ENCODE measurements at regions not wholly inside any gene's neighbourhood (a gene's known extent, or its start where the extent isn't known, plus 50 kb on each side); places are given as distances from the start of the nearest gene placed in this dataset.

DNA sequence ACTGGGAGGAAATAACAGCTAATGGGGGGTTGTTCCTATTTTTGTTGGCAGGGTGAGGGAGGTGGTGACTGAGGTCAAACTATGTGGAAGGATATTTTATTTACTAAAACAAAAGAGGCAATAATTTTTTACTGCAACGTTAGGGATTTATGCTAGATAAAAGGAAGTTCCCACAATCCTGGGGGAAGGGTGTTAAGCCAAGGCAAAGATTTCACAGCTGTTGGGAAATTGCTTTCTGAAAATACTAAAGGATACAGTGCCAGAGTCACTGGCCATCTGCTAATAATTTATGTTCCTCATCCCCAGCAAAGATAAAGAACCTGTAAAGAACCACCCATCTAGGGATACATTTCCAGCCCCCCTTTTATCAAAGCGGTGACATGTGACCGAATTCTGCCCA, 756.0 kb upstream of the RBFOX1 start:
- no peak for DNase-seq (ENCODE audit: low spot score)

DNA sequence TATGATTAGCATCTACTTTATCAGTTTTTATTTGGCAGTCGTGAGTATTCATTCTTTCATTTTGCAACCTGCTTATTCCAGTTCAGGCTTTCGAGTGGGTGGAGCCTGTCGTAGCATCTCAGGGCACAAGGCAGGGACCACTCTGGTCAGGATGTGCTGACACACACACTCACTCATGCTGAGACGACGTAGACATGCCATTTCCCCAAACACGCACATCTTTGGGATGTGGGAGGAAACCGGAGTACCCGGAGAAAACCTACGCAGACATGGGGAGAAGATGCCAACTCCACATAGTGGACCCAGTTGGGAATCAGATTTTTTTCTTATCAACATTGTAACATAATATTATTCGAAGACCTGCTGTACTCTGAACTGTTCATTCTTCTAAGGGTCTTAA, 756.5 kb upstream of the RBFOX1 start:
- DNase-seq (ENCODE audit: low spot score), result no peak

DNA sequence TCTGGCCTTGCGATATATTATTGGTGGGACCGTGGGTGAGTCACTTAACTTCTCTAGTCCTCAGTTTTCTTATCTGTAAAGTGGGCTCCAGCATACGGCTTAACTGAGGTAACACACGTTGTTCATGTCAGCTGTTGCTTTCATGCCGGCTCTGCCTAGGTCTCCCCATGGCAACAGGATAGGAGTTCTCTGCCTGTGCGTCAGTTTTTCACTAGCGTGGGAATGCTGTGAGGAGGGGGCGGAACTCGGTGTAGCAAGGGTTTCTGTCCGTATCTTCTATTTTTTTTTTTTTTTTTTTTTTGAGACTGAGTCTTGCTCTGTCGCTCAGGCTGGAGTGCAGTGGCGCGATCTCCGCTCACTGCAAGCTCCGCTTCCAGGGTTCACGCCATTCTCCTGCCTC, 758.5 kb upstream of the RBFOX1 start:
- no peak for DNase-seq (ENCODE audit: low spot score)

DNA sequence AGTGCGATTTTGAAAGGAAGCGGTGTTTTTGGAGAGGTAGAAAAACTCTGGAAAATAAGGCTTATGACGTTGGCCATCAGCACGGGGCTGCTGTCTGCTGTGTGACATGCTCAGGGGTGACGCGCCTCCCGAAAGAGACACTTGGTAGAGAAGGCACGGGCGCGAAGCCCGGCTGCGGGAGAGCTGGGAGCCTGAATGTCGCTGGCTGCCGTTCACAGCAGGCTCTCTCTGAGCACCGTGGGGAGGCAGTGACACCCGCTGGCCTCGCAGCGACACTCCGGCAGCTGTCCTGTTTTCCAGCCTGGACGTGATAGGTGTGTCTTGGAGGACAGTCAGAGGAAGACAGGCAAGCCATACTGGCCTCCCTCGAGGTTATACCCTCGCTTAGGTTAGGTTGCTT, 759.1 kb upstream of the RBFOX1 start:
- DNase-seq (ENCODE audit: low spot score), result peak; percentile 63

DNA sequence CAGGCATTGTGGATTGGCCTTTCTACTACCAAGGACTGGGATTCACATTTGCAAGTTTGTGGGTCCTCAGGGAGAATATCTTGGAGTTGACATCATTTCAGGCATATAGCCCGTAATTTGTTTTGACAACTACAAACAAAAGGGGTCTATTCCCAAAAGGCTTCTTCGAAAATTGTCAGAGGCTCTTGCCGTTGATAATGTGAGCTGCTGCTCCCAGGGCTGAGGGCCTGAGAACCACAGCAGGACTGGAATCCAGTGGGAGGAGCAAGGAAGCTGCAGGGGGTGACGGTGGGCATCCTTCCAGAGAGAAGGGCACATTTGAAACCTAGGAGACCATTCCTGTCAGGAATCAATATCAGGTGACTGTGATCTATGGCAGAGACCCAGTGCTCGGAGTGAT, 761.6 kb upstream of the RBFOX1 start:
- DNase-seq (ENCODE audit: low spot score), result no peak

DNA sequence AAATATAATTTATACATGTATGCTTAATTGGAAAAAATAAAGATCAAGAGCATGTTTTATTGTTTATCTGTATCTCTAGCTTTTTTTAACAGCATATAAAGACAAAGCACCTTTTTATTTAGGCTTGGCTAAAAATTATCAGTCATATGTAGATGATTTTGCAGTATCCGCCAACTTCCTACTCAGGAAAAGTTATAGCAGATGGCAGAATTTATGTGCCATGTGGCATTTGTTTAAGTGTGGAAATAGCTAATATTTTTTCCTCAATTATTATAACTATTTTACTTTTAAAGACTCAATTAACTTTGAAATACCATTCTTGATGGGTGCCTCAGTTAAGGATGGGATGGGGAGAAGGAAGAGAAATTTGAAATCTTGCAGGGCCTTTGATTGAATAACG, 762.1 kb upstream of the RBFOX1 start:
- no peak for DNase-seq (ENCODE audit: low spot score)

DNA sequence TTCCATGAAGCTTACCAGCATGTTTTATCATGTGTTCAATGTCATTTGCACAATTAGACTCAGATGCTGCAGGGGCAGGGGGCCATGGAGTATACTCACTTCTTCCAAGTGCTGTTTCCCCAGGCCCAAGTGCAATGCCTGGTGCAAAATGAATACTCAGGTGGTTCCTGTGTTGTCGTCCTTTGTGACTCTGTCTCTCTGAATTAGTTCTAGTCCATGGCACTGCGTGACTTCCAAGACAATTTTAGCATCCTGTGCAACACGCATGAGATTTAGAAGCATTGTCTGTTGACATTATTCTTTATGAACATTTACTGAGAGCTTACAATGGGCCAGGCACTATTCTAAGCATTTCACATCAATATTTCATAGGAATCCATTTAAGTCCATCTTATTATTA, 769.7 kb upstream of the RBFOX1 start:
- no peak for DNase-seq (ENCODE audit: low spot score)

DNA sequence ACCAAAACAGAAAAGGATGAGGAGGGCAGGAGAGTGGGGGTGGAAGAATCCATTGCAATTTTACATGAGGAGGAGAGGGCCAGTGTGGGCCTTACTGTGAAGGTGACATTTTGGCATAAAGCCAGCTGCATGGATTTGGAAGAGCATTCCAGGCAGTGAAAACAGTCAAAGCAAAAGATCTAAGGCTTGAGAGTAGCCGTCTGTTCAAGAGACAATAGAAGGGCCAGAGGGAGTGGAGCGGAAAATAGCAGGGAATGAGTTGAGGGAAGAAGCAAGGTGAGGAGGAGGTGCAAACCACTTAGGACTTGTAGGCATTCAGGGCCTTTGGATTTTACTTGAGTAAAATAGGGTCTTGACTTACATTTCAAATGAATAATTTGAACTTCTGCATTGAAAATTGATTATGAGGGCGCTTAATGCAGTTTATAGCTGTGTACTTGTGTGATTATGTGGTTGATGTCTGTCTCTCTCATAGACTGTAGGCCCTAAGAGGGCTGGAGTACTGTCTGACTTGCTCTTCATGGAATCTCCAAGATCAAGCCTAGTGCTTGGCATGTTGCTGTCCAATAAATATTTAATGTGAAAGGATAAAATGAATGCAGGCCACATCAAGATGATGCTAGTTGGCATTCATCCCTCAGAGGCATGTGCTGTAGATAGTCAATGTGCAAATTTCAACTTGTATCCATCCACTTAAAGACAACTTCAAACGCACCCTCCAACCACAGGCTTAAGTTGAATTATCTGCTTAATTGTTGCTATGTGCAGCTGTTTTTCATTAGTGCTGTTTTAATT, 772.1 kb upstream of the RBFOX1 start:
- no peak for DNase-seq (ENCODE audit: low spot score)

DNA sequence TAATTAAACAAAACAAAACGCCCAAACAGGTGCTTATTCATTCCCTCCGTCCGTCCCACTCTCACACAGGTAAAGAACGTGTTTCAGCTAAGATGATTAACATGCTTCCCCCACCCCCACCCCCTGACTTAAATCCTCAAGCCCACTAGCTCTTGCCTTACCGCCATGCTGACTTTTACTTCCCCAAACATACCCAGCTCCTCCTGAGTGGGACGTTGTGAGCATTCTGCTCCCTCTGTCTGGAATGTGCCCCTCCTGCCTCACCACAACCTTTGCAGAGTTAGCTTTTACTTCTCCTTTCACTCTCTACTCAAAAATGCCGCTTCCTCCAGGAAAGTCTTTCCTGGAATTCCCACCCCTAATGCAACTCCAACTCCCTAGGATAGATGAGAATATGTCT, 774.0 kb upstream of the RBFOX1 start:
- DNase-seq (ENCODE audit: low spot score), result no peak

DNA sequence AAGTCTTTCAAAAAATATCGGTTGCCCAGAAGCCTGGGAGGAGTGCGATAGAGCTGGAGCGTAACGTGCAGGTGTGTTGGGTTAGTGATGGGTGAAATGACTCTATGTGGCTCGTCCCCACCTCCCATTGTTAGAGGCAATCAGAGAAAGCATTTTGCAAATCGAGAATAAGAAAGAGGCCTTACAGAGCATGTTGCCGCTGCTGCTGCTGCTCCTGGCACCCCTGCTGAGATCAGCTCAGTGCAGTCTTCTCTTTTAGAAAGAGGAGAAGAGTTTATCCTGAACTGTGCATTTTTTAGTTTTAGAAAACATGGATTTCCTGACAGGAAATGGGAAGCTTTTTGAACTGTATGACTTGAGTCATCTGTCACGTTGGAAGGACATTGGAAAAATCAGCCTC, 774.5 kb upstream of the RBFOX1 start:
- DNase-seq (ENCODE audit: low spot score), result no peak

DNA sequence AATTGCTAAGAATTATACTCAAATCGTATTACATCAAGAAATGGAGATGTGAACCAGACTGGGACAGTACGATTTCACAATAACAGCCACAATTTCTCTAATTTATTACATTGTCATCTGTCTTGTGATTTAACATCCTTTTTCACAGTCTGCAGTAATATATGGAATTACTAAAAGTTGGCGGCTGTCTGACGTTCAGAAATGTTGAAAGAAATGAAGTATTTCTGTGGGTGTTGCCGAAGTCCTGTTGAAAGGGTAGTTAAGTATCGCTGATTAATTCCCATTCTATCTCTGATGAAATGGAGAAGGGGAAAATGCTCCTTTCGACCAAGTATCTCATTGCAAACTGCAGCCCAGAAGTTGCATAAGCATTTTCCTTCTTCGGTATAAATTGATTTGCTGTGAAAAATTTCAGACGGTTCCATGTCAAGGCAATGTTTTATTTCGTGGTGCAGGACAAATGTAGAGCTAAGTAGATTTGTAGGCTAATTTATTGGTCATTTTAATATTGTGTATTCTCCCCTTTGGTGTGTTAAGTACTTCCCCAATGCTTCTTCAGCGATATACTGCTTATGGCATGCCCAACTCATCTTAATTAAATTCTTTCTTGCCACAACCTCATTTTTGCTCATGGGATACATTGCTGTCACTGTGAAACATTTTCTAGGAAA, 775.2 kb upstream of the RBFOX1 start:
- no peak for DNase-seq (ENCODE audit: low spot score)

DNA sequence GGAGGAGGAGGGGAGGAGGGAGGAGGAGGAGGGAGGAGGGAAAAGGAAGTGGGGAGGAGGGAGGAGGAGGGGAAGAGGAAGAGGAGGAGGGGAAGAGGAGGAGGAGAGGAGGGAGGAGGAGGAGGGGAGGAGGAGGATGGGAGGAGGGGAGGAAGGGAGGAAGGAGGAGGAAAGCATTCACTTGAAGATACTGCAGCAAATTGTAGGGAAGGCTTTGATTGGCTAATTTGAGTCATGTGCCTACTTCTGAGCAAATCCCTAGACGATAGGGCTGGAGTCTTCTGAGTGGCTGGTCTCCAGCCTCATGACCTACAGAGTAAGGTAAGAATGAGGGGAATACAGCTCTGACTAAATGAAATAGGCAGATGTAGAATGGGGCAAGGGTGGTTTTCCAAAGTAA, 783.2 kb upstream of the RBFOX1 start:
- DNase-seq (ENCODE audit: low spot score), result no peak

DNA sequence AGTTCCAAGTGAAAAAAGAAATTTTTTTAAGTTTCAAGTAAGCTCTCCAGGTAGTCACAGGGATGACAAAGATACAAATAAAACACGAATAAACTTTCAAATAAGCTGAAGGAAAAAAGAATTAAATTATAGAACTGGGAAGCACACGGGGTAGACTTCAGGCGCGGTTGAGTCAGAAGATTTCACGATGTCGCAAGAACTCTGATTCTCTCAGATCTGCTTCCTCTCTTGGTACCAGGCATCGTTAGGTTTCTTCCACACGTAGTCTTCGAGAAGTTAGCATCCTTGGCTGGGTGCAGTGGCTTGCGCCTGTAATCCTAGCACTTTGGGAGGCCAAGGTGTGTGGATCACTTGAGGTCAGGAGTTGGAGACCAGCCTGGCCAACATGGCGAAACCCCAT, 784.1 kb upstream of the RBFOX1 start:
- no peak for DNase-seq (ENCODE audit: low spot score)

DNA sequence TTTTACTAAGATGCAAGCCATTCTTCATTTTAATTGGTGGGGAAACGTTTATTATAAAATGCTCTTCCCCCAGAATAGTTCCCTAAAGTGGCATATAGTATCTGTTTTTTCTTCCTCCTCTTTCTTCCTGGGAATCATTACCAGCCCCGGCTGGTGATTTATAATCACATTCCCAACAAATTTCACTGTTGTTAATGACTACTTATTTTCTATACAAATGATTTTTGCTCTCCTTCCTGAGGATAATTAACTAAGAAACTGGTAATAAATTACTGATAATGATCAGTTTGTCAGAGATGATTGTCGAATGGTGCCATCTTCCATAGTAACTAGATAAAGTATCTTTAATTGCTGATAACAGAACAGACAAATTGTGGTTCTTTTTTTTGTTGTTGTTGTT, 785.5 kb upstream of the RBFOX1 start:
- DNase-seq (ENCODE audit: low spot score), result no peak

DNA sequence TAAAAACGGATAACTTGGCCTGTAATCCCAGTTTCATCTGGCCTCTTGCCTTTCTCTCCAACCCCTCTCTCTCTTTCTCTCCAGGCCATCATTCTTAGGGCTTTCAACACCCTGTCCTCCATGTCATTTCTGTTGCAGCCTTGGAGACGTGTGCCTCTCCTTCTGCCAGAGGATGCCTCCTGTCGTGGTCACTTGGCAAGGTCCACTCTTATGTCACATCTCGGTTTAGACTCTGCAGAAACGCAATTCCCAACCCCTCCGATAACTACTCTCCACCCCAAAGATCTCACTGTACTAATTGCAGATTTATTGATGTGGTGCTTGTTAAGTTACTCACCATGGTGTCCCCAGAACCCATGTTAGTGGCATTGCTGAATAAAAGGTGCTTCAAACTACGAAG, 787.3 kb upstream of the RBFOX1 start:
- DNase-seq (ENCODE audit: low spot score), result no peak

DNA sequence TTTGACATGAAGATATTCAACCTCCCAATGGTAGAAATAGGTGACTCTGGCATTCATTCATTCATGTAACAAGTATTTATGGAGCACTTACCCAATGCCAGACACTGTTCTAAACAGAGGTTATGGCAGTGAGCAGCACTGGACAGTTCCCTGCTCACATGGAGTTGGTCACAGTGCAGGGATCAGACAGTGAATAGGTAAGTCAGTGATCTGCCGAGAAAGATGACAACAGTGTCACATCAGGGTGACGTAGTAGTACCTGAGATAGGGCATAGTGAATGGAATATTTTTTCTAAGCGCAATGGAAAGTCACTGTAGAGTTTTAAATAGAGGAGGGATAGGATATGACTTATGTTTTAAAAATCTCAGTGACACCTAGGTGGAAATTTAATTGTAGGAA, 791.4 kb upstream of the RBFOX1 start:
- DNase-seq (ENCODE audit: low spot score), result no peak

DNA sequence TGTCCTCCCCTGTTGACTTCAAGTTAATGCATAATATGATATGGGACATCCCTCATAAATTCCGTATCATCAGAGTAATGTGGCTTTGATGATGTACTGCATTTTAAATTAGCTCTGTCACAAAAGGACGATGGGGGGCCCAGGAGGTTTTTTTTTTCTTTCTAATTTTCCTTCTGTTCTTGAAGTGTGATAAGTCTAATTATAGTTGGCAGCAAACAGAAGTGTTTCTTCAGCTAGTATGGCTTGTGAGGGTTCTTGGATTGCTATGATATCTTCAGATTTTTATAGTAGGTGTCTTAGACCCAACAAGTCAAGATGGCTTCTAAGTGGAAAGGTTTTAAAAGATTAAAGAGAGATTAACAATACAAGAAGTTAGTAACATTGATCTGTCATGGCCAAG, 796.2 kb upstream of the RBFOX1 start:
- no peak for DNase-seq (ENCODE audit: low spot score)

DNA sequence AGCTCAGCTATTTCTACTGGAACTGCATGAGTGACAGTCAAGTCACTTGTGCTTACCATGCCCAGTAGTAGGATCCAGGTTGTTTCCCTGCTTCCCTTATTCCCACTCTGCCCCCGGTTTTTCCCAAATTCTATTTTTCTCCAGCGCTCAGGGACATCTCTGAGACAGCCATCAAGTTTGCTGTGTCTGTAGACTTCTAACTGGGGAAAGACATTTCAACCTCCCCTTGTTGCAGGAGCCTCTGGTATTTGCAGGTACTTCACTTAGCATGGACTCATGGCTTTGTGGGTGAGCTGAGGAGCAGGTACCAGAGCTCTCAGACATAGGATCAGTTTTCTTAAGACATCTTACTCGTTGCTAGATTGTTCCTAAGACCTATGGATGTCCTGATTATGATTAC, 801.6 kb upstream of the RBFOX1 start:
- DNase-seq (ENCODE audit: low spot score), result no peak

DNA sequence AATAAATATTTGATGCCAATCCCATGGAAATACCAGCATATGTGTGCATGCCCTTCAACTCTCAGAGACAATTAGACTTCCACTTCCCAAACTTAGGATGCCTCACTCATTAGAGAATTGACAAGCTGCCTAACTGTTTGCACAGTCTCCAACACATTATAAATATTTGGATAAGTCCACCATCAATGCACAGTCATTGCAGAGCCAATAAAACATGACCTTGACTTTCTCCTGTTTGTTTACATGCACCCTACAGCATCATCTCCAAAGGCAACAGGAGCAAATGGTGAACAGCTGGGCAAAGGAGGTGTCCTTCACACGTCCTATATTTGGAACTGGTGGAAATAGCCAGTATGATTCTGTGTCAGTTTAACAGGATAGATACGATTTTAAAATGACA, 804.4 kb upstream of the RBFOX1 start:
- DNase-seq (ENCODE audit: low spot score), result no peak

DNA sequence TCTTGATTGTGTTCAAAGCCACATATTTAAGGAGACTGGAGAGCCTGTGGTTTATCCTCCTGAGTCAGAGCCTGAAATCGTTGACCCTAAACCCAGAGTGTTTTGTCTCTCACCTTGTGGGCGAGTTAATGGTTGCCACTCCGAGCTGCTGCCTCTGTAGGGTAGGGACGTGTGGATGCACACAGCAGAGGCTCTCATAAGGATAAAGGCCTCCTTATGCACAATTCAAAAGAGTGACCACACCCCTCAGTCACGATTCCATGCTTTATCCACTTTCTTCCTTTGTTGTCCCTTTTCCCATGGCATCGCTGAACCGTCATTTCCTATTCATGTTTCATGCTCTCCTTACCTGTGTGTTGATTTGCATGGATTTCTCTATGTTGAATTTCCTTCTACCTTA, 805.0 kb upstream of the RBFOX1 start:
- no peak for DNase-seq (ENCODE audit: low spot score)

DNA sequence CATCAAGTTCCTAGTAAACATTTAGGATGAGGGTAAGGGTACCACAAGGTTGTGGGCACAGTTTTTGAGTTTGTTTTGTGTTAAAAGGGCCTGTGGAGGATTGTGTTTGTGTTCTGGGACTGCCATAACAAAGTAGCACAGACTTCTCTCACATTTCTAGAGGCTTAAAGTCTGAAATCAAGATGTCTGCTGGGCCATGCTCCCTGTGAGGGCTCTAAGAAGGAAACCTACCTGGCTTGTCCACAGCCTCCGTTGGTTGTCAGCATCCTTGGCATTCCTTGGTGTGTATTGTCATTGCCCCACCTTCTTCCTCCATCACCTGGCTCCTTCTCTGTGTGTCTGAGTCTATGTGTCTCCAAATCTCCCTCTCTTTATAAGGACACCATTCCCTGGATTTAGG, 808.1 kb upstream of the RBFOX1 start:
- DNase-seq (ENCODE audit: low spot score), result no peak

DNA sequence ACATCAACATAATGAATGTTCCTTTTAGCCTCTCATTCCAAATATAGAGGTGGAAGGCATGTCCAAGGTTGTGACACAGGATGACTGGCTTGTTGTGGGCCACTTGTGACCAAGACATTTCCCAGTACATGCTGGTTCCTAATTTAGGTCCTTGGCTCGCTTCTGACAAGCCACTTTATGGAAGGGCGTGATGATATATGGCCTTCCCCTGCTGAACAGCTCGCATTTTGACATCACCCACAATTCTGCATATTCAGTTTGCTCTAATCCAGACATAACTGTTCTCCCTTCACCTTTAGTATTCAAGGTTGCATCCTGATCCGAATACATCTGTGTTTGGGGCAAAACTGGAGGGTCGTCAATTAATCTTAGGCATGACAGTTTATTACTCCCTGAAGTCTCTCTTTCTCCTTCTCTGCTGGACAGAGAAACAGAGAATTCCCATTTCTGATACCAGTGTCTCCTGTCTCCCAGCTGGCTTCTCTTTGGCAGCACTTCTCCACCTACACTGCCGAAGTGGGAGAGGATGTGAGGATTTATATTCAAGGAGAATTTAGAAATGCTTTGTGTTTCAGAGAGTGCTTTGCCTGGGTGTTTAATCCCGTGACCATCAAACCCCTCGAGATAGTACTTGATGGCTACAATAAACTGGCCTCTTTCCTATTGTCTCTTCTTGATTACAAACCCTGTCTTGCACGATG, 815.5 kb upstream of the RBFOX1 start:
- DNase-seq (ENCODE audit: low spot score), result no peak

DNA sequence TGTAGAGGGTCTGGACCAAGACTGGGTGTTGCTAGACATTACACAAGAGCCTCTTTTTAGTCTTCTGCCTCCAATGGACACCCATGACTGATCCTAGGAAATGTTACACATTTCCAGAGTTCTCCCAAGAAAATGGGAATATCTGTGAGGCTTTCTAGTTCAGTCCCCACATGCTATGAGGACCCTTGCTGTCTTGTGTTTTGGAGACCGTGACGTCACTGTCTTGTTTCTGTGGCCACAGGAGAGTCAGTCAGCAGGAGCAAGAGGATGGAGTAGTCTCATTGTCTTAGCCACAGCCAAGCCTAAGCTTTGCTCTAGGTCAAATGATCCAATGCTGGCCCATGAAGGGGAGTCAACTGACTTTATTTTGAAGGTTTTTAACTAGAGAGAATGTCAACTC, 820.1 kb upstream of the RBFOX1 start:
- DNase-seq (ENCODE audit: low spot score), result no peak

All from left forelimb (tissue), 1 donor.